ENCODE measurements at regions not wholly inside any gene's neighbourhood (a gene's known extent, or its start where the extent isn't known, plus 50 kb on each side); places are given as distances from the start of the nearest gene placed in this dataset.
"Not testable (repeated sequence)": the region's sequence is repeated elsewhere in the genome, so short reads cannot be mapped to it uniquely, and the experiment has no call there.

- DNase-seq (ENCODE audit: low read depth in 2 of 2), result no peak
These were observed 408.4 kb downstream of the NTRK2 start for GRCh38 chr9:85077944-85078343.

GRCh38 chr9:85077146-85077545, 407.6 kb downstream of the NTRK2 start:
- not testable (repeated sequence) for DNase-seq (ENCODE audit: low read depth in 2 of 2)
